Upper lobe of left lung (tissue), 4 donors: ENCODE measurements at regions not wholly inside any gene's neighbourhood (a gene's known extent, or its start where the extent isn't known, plus 50 kb on each side); places are given as distances from the start of the nearest gene placed in this dataset.

Experiments used
- EP300 ChIP-seq, 4 donors: sonication (generic); formaldehyde crosslinking; IDR thresholded peaks; one replicate each; pipeline ENCODE4 v1.5.1; 2017; ENCODE audit warnings: antibody characterized with exemption in 4 of 4, control low read depth in 2 of 4
- POLR2A ChIP-seq, 4 donors: fragments of 450-650 bp; IDR thresholded peaks; one replicate each; pipeline ENCODE4 v1.5.1; 2016 to 2017; ENCODE audit warnings: antibody characterized with exemption in 4 of 4, mild to moderate bottlenecking in 2 of 4
- POLR2AphosphoS5 ChIP-seq, 2 donors: sonication (generic); formaldehyde crosslinking; IDR thresholded peaks; one replicate each; pipeline ENCODE4 v1.5.1; 2017; ENCODE audit warnings: antibody characterized with exemption in 2 of 2
- TF ChIP-seq, protein P1 (sequence below), 6 experiments: fragments of 450-650 bp in 4 of 6; fragments of 200-600 bp in 2 of 6; sonication (generic) in 2 of 6; IDR thresholded peaks; one replicate each; pipeline ENCODE4 v1.5.1; 2016 to 2019; ENCODE audit warnings: antibody characterized with exemption in 6 of 6

DNA sequence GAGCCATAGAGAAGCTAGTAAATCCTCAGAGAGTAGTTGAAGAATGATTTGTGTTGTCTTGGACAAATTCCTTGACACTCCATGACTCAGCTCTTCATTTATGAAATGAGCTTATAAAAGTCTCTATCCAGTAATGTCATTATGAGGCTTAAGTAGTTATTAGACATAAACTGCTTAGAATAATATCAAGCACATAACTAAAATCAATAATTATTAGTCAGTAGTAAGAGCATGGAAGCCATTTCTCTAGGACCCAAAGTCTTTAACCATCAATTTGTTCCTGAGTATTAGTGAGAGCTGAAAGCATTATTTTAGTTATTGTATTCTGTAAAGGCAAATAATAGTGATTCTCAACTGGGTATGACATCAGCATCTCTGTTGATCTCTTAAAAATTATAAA, 1140.2 kb downstream of the HACE1 start:
- TF ChIP-seq POLR2A (IDR thresholded peaks at IDR 0.05) = no peak
- TF ChIP-seq, protein P1, sequence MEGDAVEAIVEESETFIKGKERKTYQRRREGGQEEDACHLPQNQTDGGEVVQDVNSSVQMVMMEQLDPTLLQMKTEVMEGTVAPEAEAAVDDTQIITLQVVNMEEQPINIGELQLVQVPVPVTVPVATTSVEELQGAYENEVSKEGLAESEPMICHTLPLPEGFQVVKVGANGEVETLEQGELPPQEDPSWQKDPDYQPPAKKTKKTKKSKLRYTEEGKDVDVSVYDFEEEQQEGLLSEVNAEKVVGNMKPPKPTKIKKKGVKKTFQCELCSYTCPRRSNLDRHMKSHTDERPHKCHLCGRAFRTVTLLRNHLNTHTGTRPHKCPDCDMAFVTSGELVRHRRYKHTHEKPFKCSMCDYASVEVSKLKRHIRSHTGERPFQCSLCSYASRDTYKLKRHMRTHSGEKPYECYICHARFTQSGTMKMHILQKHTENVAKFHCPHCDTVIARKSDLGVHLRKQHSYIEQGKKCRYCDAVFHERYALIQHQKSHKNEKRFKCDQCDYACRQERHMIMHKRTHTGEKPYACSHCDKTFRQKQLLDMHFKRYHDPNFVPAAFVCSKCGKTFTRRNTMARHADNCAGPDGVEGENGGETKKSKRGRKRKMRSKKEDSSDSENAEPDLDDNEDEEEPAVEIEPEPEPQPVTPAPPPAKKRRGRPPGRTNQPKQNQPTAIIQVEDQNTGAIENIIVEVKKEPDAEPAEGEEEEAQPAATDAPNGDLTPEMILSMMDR (IDR thresholded peaks at IDR 0.05) = no peak
- no peak for TF ChIP-seq EP300 (IDR thresholded peaks at IDR 0.05)
- no peak for TF ChIP-seq POLR2AphosphoS5 (IDR thresholded peaks at IDR 0.05)
